HG03457 (cell line): ENCODE measurements at regions not wholly inside any gene's neighbourhood (a gene's known extent, or its start where the extent isn't known, plus 50 kb on each side); places are given as distances from the start of the nearest gene placed in this dataset.
A peak's percentile ranks its signal among the peaks of the same experiment; 100 is the strongest.

Source experiments
- ATAC-seq: cut with Tn5 transposase; IDR thresholded peaks from one replicate; pipeline ENCODE4 v1.9.1; 2021; ENCODE audit warnings: moderate number of reproducible peaks; ENCODE audit not compliant: unreplicated experiment

GRCh38 chr14:76950055-76951020 lies 78.2 kb downstream of the IRF2BPL start:
- ATAC-seq, result no peak

- ATAC-seq, result no peak
These were observed 79.5 kb downstream of the IRF2BPL start for GRCh38 chr14:76948976-76949375.

GRCh38 chr14:76948213-76948947 lies 80.1 kb downstream of the IRF2BPL start:
- no peak for ATAC-seq

- ATAC-seq, result no peak
These were observed 80.7 kb downstream of the IRF2BPL start for GRCh38 chr14:76947838-76948184.

- peak; percentile 63 for ATAC-seq
These were observed 81.2 kb downstream of the IRF2BPL start for GRCh38 chr14:76947078-76947837.

GRCh38 chr14:76946753-76947077 lies 81.8 kb downstream of the IRF2BPL start:
- peak; percentile 9 for ATAC-seq

GRCh38 chr14:76943072-76943471 lies 85.4 kb downstream of the IRF2BPL start:
- no peak for ATAC-seq

GRCh38 chr14:76941946-76942805 lies 86.3 kb downstream of the IRF2BPL start:
- no peak for ATAC-seq

GRCh38 chr14:76941544-76941943 lies 87.0 kb downstream of the IRF2BPL start:
- no peak for ATAC-seq

- no peak for ATAC-seq
These were observed 88.3 kb downstream of the IRF2BPL start for GRCh38 chr14:76940021-76940760.

- ATAC-seq, result no peak
These were observed 89.3 kb downstream of the IRF2BPL start for GRCh38 chr14:76939015-76939742.

GRCh38 chr14:76938092-76938500 lies 90.4 kb downstream of the IRF2BPL start:
- ATAC-seq, result no peak

GRCh38 chr14:76937181-76938091 lies 91.1 kb downstream of the IRF2BPL start:
- no peak for ATAC-seq

GRCh38 chr14:76936483-76936882 lies 92.0 kb downstream of the IRF2BPL start:
- ATAC-seq, result no peak

- ATAC-seq, result no peak
These were observed 95.0 kb downstream of the IRF2BPL start for GRCh38 chr14:76933515-76933914.

- ATAC-seq, result no peak
These were observed 96.7 kb downstream of the IRF2BPL start for GRCh38 chr14:76931631-76932402.

- ATAC-seq, result no peak
These were observed 98.0 kb downstream of the IRF2BPL start for GRCh38 chr14:76930549-76930948.
